ENCODE measurements at regions not wholly inside any gene's neighbourhood (a gene's known extent, or its start where the extent isn't known, plus 50 kb on each side); places are given as distances from the start of the nearest gene placed in this dataset.
A peak's percentile ranks its signal among the peaks of the same experiment; 100 is the strongest.
"Not testable (repeated sequence)": the region's sequence is repeated elsewhere in the genome, so short reads cannot be mapped to it uniquely, and the experiment has no call there.

DNA sequence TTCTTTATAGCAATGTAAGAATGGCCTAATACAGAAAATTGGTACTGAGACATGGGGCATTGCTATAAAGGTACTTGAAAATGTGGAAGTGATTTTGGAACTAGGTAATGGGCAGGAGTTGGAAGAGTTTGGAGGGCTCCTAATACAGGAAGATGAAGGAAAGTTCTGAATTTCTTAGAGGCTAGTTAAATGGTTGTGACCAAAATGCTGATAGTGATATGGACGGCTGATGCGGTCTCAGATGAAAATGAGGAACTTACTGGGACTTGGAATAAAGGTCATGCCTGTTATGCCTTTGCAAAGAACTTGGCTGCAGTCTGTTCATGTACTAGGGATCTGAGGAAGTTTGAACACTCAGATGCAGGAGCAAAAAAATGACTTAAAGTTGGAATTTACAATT is 132.2 kb upstream of the ZNG1F start:
- DNase-seq (ENCODE audit: low read depth, low spot score); ATAC-seq; H3K9me3 ChIP-seq (ENCODE audit: control insufficient read depth, insufficient read depth, low read depth, low read length); intact Hi-C loops (cut with micrococcal nuclease; ENCODE audit: unreplicated experiment); H3K27me3 ChIP-seq (ENCODE audit: control insufficient read depth, insufficient read depth, low read length); H3K27ac ChIP-seq (ENCODE audit: low read length); H3K4me3 ChIP-seq (ENCODE audit: low read depth in 2 of 2, low read length in 2 of 2); CTCF ChIA-PET; H3K36me3 ChIP-seq (ENCODE audit: control insufficient read depth, insufficient read depth, low read length); BruUV-seq (replicated peaks); POLR2A ChIA-PET; H3K4me1 ChIP-seq (ENCODE audit: control insufficient read depth, insufficient read depth, low read length); in situ Hi-C loops (cut with HindIII; ENCODE audit: low pct_unique_long_range_greater_than_20kb, low sequenced_read_pairs): not testable (repeated sequence)

DNA sequence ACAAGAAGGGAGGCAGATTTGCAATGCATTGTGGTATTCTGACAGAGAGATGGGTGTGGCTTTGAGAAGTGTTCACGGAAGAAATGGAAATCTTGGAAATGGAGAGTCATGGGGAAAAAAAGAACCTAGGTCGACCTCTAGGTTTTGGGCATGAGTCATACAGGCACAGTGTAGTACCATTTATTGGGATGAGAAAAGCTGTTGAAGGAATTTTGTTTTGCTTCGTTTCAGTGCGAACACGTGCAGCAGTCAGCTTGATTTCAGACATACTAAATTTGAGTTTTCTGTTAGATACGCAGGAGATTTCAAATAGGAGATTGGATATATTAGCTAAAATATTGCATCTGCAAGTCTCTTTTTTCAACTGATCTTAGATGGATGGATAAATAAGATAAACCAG is 119.8 kb upstream of the ZNG1F start:
- DNase-seq (ENCODE audit: low read depth, low spot score); H3K4me3 ChIP-seq (ENCODE audit: low read depth in 2 of 2, low read length in 2 of 2); H3K27me3 ChIP-seq (ENCODE audit: control insufficient read depth, insufficient read depth, low read length); H3K27ac ChIP-seq (ENCODE audit: low read length); H3K36me3 ChIP-seq (ENCODE audit: control insufficient read depth, insufficient read depth, low read length); intact Hi-C loops (cut with micrococcal nuclease; ENCODE audit: unreplicated experiment); POLR2A ChIA-PET; H3K4me1 ChIP-seq (ENCODE audit: control insufficient read depth, insufficient read depth, low read length); BruUV-seq (replicated peaks); CTCF ChIA-PET; in situ Hi-C loops (cut with HindIII; ENCODE audit: low pct_unique_long_range_greater_than_20kb, low sequenced_read_pairs); H3K9me3 ChIP-seq (ENCODE audit: control insufficient read depth, insufficient read depth, low read depth, low read length); ATAC-seq: not testable (repeated sequence)

DNA sequence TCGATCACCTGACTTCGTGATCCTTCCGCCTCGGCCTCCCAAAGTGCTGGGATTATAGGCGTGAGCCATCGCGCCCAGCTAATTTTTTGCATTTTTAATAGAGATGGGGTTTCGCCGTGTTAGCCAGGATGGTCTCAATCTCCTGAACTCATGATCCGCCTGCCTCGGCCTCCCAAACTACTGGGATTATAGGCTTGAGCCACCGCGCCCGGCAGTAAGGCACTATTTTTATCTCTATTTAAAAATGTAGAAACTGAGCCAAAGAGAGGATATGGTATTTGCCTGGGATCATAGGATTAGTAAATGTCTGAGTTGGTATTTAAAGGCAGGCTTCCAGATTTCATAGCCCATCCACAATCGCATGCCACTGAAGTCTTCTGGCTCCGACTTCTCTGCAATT is 96.6 kb upstream of the ZNG1F start:
- H3K27ac ChIP-seq (ENCODE audit: low read length); DNase-seq (ENCODE audit: low read depth, low spot score); BruUV-seq (replicated peaks); H3K27me3 ChIP-seq (ENCODE audit: control insufficient read depth, insufficient read depth, low read length); ATAC-seq; intact Hi-C loops (cut with micrococcal nuclease; ENCODE audit: unreplicated experiment); H3K4me3 ChIP-seq (ENCODE audit: low read depth in 2 of 2, low read length in 2 of 2); in situ Hi-C loops (cut with HindIII; ENCODE audit: low pct_unique_long_range_greater_than_20kb, low sequenced_read_pairs); H3K4me1 ChIP-seq (ENCODE audit: control insufficient read depth, insufficient read depth, low read length); CTCF ChIA-PET; POLR2A ChIA-PET; H3K9me3 ChIP-seq (ENCODE audit: control insufficient read depth, insufficient read depth, low read depth, low read length); H3K36me3 ChIP-seq (ENCODE audit: control insufficient read depth, insufficient read depth, low read length): not testable (repeated sequence)

DNA sequence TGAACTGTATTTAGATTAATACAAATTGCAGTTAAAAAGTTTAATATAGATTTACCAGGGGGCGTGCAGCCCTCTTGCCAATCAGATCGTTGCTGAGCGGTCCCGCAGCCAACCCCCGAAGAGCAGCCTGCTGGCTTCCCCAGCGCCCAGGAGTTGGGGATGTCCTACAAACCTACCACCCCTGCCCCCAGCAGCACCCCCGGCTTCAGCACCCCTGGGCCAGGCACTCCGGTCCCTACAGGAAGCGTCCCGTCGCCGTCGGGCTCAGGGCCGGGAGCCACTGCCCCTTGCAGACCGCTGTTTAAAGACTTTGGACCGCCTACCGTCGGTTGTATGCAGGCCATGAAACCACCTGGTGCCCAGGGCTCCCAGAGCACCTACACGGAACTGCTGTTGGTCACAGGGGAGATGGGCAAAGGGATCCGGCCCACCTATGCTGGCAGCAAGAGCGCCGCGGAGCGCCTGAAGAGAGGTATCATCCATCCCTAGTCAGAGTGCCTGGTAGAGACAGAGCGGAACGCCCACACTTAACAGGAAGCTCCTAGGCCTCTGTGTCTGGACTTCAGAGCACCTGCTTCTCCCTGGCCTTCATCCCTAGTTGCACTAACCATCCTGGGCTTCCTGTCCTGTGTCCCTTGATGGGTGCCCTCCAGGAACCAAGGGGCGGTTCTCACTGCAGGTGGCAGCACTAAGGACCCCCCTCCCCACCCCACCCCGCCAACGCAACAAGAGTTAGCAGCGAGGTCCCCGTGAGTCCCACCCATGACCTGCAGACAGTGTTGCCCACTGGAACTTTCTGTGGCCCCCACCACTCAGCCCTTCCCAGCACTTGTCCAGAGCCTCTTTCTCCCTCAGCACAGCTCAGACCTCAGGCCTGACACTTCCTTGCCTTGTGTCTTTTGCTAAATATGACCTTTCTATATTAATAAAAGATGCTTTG is 91.5 kb upstream of the ZNG1F start:
- POLR2A ChIA-PET; H3K27me3 ChIP-seq (ENCODE audit: control insufficient read depth, insufficient read depth, low read length); H3K9me3 ChIP-seq (ENCODE audit: control insufficient read depth, insufficient read depth, low read depth, low read length); H3K4me3 ChIP-seq (ENCODE audit: low read depth in 2 of 2, low read length in 2 of 2); in situ Hi-C loops (cut with HindIII; ENCODE audit: low pct_unique_long_range_greater_than_20kb, low sequenced_read_pairs); BruUV-seq (replicated peaks); H3K27ac ChIP-seq (ENCODE audit: low read length); CTCF ChIA-PET; H3K36me3 ChIP-seq (ENCODE audit: control insufficient read depth, insufficient read depth, low read length); DNase-seq (ENCODE audit: low read depth, low spot score); H3K4me1 ChIP-seq (ENCODE audit: control insufficient read depth, insufficient read depth, low read length); intact Hi-C loops (cut with micrococcal nuclease; ENCODE audit: unreplicated experiment): not testable (repeated sequence)
- peak; percentile 38 for ATAC-seq

DNA sequence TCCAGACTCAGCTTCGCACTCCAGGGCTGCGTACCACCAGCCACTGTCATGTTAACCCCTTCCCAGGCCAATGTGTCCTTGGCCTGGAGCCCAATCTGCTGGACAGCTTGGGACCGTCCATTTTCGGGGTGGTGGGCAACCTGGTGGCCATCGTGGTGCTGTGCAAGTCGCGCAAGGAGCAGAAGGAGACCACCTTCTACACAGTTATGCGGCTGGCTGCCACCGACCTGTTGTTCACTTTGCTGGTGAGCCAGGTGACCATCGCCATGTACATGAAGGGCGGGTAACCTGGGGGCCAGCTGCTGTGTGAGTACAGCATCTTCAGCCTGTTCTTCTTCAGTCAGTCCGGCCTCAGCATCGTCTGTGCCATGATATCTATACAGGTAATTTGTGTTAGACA is 90.3 kb upstream of the ZNG1F start:
- CTCF ChIA-PET: not testable (repeated sequence)

DNA sequence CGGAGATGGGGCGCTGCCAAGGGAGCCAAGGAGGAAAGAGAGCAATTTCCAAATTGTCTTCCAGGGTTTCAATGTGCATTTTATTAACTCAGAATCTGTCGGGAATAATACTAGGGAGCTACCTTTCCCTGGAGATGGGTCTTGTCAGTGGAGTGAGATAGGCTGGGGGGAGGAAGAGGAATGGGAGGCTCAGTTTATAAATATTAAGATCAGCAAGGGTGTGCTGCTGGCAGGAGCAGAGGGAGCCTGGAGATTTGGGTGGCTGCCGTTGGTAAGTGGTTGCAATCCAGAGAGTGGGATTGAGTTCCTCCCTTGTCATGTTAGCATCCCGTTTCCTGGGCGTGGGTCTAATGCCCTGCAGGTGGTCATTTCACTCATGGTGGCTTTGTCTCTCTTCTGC is 89.9 kb upstream of the ZNG1F start:
- BruUV-seq (replicated peaks); intact Hi-C loops (cut with micrococcal nuclease; ENCODE audit: unreplicated experiment); H3K27ac ChIP-seq (ENCODE audit: low read length); H3K4me3 ChIP-seq (ENCODE audit: low read depth in 2 of 2, low read length in 2 of 2); H3K36me3 ChIP-seq (ENCODE audit: control insufficient read depth, insufficient read depth, low read length); H3K27me3 ChIP-seq (ENCODE audit: control insufficient read depth, insufficient read depth, low read length); ATAC-seq; H3K4me1 ChIP-seq (ENCODE audit: control insufficient read depth, insufficient read depth, low read length); CTCF ChIA-PET; in situ Hi-C loops (cut with HindIII; ENCODE audit: low pct_unique_long_range_greater_than_20kb, low sequenced_read_pairs); H3K9me3 ChIP-seq (ENCODE audit: control insufficient read depth, insufficient read depth, low read depth, low read length); POLR2A ChIA-PET; DNase-seq (ENCODE audit: low read depth, low spot score): not testable (repeated sequence)

More for the DNA sequence above, 90.3 kb upstream of the ZNG1F start:
- POLR2A ChIA-PET; H3K27me3 ChIP-seq (ENCODE audit: control insufficient read depth, insufficient read depth, low read length); intact Hi-C loops (cut with micrococcal nuclease; ENCODE audit: unreplicated experiment); ATAC-seq; H3K27ac ChIP-seq (ENCODE audit: low read length); H3K36me3 ChIP-seq (ENCODE audit: control insufficient read depth, insufficient read depth, low read length); H3K4me1 ChIP-seq (ENCODE audit: control insufficient read depth, insufficient read depth, low read length); DNase-seq (ENCODE audit: low read depth, low spot score); H3K9me3 ChIP-seq (ENCODE audit: control insufficient read depth, insufficient read depth, low read depth, low read length); BruUV-seq (replicated peaks); H3K4me3 ChIP-seq (ENCODE audit: low read depth in 2 of 2, low read length in 2 of 2); in situ Hi-C loops (cut with HindIII; ENCODE audit: low pct_unique_long_range_greater_than_20kb, low sequenced_read_pairs): not testable (repeated sequence)

DNA sequence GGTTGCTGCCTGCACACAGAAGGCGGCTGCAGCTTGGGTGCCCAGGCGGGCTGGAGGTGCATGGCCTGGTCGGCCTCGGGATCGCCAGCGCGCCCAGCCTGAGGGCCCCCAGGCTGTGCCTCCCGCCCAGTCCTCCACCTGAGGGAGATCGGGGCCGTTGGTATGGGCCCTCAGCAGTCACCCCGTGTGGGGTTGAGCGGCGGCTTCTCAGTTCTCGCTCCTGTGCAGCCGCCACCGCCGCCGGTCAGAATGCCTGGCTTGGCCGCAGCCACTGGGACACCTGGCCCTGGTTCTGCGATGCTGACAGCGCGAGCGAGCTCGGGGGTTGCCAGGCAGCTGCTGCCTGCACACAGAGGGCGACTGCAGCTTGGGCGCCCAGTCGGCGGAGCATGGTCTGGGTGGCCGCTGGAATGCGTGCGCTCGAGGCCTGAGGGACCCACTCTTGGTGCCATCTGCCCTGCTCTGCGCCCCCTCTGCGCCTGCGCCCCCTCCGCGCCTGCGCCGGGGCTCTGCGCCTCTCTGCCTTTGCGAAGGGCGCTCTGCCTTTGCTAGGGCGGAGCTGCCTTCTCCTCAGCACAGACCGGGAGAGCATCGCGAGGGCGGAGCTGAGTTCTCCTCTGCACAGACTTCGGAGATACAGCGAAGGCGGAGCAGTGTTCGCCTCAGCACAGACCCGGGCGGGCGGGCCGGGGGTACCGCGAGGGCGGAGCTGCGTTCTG is 84.6 kb upstream of the ZNG1F start:
- CTCF ChIA-PET; BruUV-seq (replicated peaks); in situ Hi-C loops (cut with HindIII; ENCODE audit: low pct_unique_long_range_greater_than_20kb, low sequenced_read_pairs); POLR2A ChIA-PET; H3K36me3 ChIP-seq (ENCODE audit: control insufficient read depth, insufficient read depth, low read length); H3K4me1 ChIP-seq (ENCODE audit: control insufficient read depth, insufficient read depth, low read length); H3K27me3 ChIP-seq (ENCODE audit: control insufficient read depth, insufficient read depth, low read length); DNase-seq (ENCODE audit: low read depth, low spot score); intact Hi-C loops (cut with micrococcal nuclease; ENCODE audit: unreplicated experiment); H3K27ac ChIP-seq (ENCODE audit: low read length); H3K9me3 ChIP-seq (ENCODE audit: control insufficient read depth, insufficient read depth, low read depth, low read length): not testable (repeated sequence)
- peak overlapping the region; percentile 42 to 50 for H3K4me3 ChIP-seq (ENCODE audit: low read depth in 2 of 2, low read length in 2 of 2)
- peak; percentile 100 for ATAC-seq

Data from Panc1 (cell line).